Thoracic aorta (tissue), 2 donors: ENCODE measurements at regions not wholly inside any gene's neighbourhood (a gene's known extent, or its start where the extent isn't known, plus 50 kb on each side); places are given as distances from the start of the nearest gene placed in this dataset.
"Not testable (repeated sequence)": the region's sequence is repeated elsewhere in the genome, so short reads cannot be mapped to it uniquely, and the experiment has no call there.

Experiments
- ATAC-seq: fragments of 150-250 bp; one replicate; pipeline ENCODE4 v1.8.0; 2017; ENCODE audit warnings: low read depth; ENCODE audit not compliant: insufficient number of reproducible peaks, low FRiP score
- DNase-seq: peaks from one replicate; pipeline ENCODE4 v3.0.0-alpha.2; 2020; ENCODE audit warnings: low spot score
- H3K27ac ChIP-seq, 2 donors: fragments of 200-600 bp; sonication (generic); 1 replicate in 1 of 2; 2 replicates in 1 of 2; pipeline ENCODE4 v1.5.1; 2016; ENCODE audit warnings: mild to moderate bottlenecking in 2 of 2, moderate library complexity in 2 of 2
- H3K27me3 ChIP-seq: fragments of 200-600 bp; sonication (generic); replicated peaks from 2 replicates; pipeline ENCODE4 v1.6.0; 2016; ENCODE audit warnings: mild to moderate bottlenecking; ENCODE audit not compliant: insufficient read depth
- H3K36me3 ChIP-seq: fragments of 200-600 bp; sonication (generic); one replicate; pipeline ENCODE4 v1.5.1; 2016
- H3K4me1 ChIP-seq, 2 donors: fragments of 200-600 bp; sonication (generic); 1 replicate in 1 of 2; 2 replicates in 1 of 2; pipeline versions ENCODE4 v1.5.1 to v1.6.0; 2016; ENCODE audit warnings: low read depth in 2 of 2, mild to moderate bottlenecking in 1 of 2; ENCODE audit not compliant: control insufficient read depth in 1 of 2
- H3K4me3 ChIP-seq: fragments of 200-600 bp; sonication (generic); 2 replicates; pipeline ENCODE4 v1.5.1; 2016; ENCODE audit warnings: mild to moderate bottlenecking
- H3K9me3 ChIP-seq: fragments of 200-600 bp; sonication (generic); 2 replicates; pipeline ENCODE4 v1.5.1; 2016
- CTCF ChIP-seq: fragments of 200-600 bp; sonication (generic); IDR thresholded peaks from one replicate; pipeline ENCODE4 v1.5.1; 2019; ENCODE audit warnings: antibody characterized with exemption

- no peak for TF ChIP-seq CTCF
- Histone ChIP-seq H3K9me3 (no peaks in the 10 kb centered on the region), H3K4me3 (no peak overlapping the region), H3K36me3 (no peaks in the 10 kb centered on the region), H3K27ac (no peak overlapping the region), H3K4me1 (no peaks in the 10 kb centered on the region), H3K27me3 (no peaks in the 10 kb centered on the region)
- DNase-seq = no peak
- no peak for ATAC-seq
Observed at GRCh38 chr3:178139116-178139515, 397.1 kb upstream of the KCNMB2 start.

DNA sequence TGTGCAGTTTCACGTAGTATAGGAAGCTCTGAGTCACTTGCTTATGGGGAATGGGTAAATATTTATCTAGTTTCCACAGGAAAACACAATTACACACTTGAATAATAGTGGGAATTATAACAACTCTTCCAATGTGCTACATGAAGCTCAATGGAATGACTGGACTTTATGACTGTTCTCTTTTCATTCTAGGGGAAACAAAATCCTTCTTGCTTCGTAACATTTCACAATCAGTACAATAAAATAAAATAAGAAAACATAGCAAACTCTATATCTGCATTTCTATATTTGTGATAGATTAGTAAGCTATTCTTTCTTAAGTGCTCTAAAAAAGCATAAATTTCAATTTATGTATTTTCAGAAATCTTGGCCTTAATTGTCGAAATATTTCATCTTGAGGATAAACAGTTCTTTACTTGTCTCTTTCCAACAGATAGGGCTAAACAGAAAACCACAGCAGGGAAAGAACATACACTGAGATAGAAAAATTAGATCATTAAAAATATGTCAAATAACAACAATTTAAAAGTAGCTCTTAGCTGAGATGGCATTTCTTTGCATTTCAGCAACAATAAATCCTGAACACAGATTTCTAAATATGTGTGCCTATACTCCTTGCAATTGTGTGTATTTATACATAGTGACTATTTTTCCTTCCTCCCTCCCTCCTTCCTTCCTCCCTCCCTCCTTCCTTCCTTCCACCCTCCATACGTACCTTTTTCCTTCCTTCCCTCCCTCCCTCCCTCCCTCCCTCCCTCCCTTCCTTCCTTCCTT, 395.5 kb upstream of the KCNMB2 start:
- H3K27me3 ChIP-seq = no peaks in the 10 kb centered on the region
- no peaks in the 10 kb centered on the region for H3K9me3 ChIP-seq
- TF ChIP-seq CTCF = no peak
- ATAC-seq (no peak), DNase-seq (no peak)
- H3K4me3 ChIP-seq = no peak overlapping the region
- no peak overlapping the region for H3K27ac ChIP-seq
- H3K36me3 ChIP-seq = no peaks in the 10 kb centered on the region
- H3K4me1 ChIP-seq = no peaks in the 10 kb centered on the region

- H3K36me3 ChIP-seq, H3K27me3 ChIP-seq, H3K4me1 ChIP-seq, DNase-seq, ATAC-seq, H3K4me3 ChIP-seq, H3K9me3 ChIP-seq, H3K27ac ChIP-seq: not testable (repeated sequence)
Observed at GRCh38 chr3:178141305-178141684, 394.9 kb upstream of the KCNMB2 start.

GRCh38 chr3:178146406-178146831, 389.8 kb upstream of the KCNMB2 start:
- Histone ChIP-seq H3K27ac (no peak overlapping the region), H3K27me3 (no peaks in the 10 kb centered on the region), H3K9me3 (no peaks in the 10 kb centered on the region), H3K36me3 (no peaks in the 10 kb centered on the region), H3K4me3 (no peak overlapping the region), H3K4me1 (no peaks in the 10 kb centered on the region)
- no peak for ATAC-seq
- DNase-seq = no peak
- TF ChIP-seq CTCF = no peak

DNA sequence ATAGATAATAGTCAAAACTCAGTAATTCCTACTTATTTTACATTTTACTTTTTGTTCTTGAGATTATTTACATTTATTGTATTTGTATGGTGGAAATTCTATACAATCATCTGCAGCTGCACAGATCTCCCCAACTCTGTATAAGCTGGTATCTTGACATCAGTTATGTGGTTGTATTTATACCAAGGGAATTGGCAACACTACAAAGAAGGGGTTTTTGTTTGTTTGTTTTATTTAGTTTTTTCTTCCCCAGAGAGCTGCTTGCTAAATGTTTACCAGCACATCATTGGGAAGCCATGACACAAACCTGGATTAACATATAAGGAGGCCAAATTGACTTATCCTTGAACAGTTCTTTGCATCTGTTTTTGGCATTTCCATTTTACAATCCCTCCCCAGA, 389.2 kb upstream of the KCNMB2 start:
- no peak for TF ChIP-seq CTCF
- no peak overlapping the region for H3K27ac ChIP-seq

More for the DNA sequence above, 389.2 kb upstream of the KCNMB2 start:
- Histone ChIP-seq H3K4me3 (no peak overlapping the region), H3K4me1 (no peaks in the 10 kb centered on the region), H3K36me3 (no peaks in the 10 kb centered on the region), H3K27me3 (no peaks in the 10 kb centered on the region), H3K9me3 (no peaks in the 10 kb centered on the region)
- ATAC-seq (no peak), DNase-seq (no peak)
